NCI-H128 (cell line): ENCODE measurements at regions not wholly inside any gene's neighbourhood (a gene's known extent, or its start where the extent isn't known, plus 50 kb on each side); places are given as distances from the start of the nearest gene placed in this dataset.
"Not testable (repeated sequence)": the region's sequence is repeated elsewhere in the genome, so short reads cannot be mapped to it uniquely, and the experiment has no call there.

Experiments
- DNase-seq: peaks from one replicate; lab custom pipeline; 2025; ENCODE audit not compliant: unreplicated experiment; lab: John Stamatoyannopoulos, UW

DNA sequence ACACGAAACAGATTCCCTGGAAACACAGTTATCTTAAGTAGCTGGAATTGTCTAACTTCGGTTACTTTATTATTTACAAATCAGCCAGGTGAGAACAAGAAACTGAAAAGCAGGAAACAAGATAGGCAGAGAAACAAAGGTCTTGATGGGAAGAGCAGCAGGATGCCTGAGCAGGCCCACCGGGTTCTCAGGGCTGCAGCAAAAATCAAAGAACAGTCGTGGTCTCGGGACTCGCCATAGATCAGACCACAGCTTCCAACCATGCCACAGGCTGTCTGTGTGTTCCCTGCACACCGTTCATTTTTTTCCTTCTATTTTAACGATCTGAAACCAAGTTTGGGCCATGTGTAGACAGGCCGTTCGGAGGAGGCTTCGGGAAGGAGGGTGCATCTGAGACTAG lies 62.7 kb upstream of the SOX11 start:
- DNase-seq: not testable (repeated sequence)

DNA sequence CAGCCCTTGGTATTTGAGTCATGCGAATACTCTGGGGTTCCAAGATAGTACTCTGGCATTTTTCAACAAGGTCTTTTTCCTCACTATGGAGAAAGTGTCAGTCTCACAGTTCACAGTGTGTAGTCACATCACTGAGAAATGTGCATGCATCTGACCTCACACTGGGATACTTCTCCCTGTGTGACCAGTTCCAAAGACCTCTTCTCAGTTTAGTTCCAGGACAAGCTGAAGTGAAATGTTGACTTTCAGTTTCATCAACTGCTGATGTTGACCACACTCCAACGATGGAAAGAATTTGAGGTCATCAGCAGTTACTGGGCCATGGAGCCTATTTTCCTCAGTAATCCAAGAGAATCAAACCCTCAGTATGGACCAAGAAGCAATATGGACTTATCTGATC lies 55.1 kb upstream of the SOX11 start:
- DNase-seq: not testable (repeated sequence)
